NB4 (cell line): ENCODE measurements at regions not wholly inside any gene's neighbourhood (a gene's known extent, or its start where the extent isn't known, plus 50 kb on each side); places are given as distances from the start of the nearest gene placed in this dataset.

Experiments
- MYC ChIP-seq: IDR thresholded peaks from 2 replicates; pipeline ENCODE4 v1.6.1; 2011; ENCODE audit warnings: low read depth, low read length
- POLR2A ChIP-seq: IDR thresholded peaks from 2 replicates; pipeline ENCODE4 v1.6.1; 2011; ENCODE audit warnings: mild to moderate bottlenecking; ENCODE audit not compliant: insufficient read length; ENCODE audit errors: extremely low read depth
- TF ChIP-seq, protein P1 (sequence below): IDR thresholded peaks from one replicate; pipeline ENCODE4 v1.5.1; 2012; ENCODE audit warnings: low read depth, low read length
- TF ChIP-seq, protein P2 (sequence below): IDR thresholded peaks from 2 replicates; pipeline ENCODE4 v1.6.1; 2011; ENCODE audit warnings: low read depth, low read length

- TF ChIP-seq, protein P1, sequence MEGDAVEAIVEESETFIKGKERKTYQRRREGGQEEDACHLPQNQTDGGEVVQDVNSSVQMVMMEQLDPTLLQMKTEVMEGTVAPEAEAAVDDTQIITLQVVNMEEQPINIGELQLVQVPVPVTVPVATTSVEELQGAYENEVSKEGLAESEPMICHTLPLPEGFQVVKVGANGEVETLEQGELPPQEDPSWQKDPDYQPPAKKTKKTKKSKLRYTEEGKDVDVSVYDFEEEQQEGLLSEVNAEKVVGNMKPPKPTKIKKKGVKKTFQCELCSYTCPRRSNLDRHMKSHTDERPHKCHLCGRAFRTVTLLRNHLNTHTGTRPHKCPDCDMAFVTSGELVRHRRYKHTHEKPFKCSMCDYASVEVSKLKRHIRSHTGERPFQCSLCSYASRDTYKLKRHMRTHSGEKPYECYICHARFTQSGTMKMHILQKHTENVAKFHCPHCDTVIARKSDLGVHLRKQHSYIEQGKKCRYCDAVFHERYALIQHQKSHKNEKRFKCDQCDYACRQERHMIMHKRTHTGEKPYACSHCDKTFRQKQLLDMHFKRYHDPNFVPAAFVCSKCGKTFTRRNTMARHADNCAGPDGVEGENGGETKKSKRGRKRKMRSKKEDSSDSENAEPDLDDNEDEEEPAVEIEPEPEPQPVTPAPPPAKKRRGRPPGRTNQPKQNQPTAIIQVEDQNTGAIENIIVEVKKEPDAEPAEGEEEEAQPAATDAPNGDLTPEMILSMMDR, result no peak
- TF ChIP-seq, protein P2, sequence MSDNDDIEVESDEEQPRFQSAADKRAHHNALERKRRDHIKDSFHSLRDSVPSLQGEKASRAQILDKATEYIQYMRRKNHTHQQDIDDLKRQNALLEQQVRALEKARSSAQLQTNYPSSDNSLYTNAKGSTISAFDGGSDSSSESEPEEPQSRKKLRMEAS, result no peak
- TF ChIP-seq MYC (no peak), POLR2A (no peak)
These were observed 158.2 kb upstream of the NFIA start for GRCh38 chr1:60924165-60924564.
